HG02852 (cell line): ENCODE measurements at regions not wholly inside any gene's neighbourhood (a gene's known extent, or its start where the extent isn't known, plus 50 kb on each side); places are given as distances from the start of the nearest gene placed in this dataset.
"Not testable (repeated sequence)": the region's sequence is repeated elsewhere in the genome, so short reads cannot be mapped to it uniquely, and the experiment has no call there.

Experiments
- ATAC-seq: cut with Tn5 transposase; IDR thresholded peaks from one replicate; pipeline ENCODE4 v1.9.1; 2021; ENCODE audit warnings: mild to moderate bottlenecking, moderate library complexity; ENCODE audit not compliant: unreplicated experiment

DNA sequence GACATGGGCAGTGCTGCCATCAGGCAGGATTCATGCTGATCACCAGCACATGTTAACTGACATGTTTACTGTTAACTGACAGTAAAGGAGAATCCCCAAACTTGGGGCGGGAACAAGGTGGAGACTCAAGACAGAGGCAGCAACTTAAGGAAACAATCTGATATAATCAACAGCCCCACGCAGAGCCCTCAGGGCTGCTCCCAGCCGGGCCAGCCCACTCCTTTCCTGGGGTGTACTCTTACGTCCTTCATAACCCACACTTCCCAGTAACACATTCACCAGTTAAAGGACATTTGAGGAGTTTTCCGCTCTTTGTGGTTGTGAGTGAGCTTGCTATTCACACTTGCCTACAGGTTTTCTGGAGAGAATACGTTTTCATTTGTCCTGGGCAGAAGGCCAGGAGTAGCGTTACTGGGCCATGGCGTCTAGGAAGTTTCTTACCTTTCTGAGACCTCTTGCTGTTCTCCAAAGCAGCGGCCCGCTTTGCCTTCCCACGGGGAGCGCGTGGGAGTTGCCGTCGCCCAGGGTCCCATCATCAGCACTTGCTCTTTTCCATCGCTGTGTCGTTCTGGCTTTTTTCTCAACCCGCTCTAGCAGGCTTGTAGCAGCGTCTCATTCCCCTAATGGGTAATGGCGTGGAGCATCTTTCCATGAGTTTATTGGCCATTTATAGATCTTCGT is 56.4 kb downstream of the FOXF2 start:
- ATAC-seq = no peak

DNA sequence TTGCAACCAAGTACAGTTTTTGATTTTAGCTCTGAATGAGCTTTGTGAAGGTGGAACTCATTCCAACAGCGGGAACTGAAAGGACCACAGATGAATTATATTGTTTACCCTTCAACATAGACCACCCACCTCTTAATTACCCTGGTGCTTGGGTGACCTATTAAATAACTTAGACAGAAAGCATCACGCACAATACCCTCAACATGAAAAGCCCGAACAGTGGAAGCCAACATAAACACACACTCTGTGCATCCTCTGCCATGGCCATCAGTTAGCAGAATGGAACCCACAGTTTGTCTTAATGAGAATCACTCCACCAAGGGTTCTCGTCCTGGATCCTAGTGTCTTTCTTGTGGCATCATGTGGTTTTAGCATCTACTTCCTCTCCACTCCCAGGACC is 60.5 kb downstream of the FOXF2 start:
- no peak for ATAC-seq

DNA sequence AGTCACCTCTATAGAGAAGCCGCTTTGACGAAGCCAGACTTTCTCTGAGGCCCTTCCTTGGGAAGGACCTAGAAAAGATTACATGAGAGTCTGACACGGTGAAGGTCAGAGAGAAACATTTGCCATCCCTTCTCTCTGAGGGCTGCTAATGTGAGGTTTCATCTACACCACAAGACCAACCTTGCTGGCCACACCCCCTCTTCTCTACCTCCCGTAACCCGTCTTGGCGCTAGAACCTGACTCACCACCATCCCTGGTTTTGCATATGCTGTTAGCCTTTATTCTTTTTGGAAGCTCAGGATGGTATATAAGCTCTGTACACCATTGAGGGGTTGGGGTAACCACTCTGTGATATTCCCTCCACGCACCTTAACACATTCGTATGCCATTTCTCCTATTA is 63.6 kb downstream of the FOXF2 start:
- no peak for ATAC-seq

DNA sequence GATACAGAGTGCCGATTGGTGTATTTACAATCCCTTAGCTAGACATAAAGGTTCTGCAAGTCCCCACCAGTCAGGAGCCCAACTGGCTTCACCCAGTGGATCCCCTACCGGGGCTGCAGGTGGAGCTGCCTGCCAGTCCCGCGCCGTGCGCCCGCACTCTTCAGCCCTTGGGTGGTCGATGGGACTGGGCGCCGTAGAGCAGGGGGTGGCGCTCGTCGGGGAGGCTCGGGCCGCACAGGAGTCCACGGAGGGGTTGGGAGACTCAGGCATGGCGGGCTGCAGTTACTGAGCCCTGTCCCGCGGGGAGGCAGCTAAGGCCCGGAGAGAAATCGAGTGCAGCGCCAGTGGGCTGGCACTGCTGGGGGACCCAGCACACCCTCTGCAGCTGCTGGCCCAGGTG is 67.4 kb downstream of the FOXF2 start:
- ATAC-seq = not testable (repeated sequence)

DNA sequence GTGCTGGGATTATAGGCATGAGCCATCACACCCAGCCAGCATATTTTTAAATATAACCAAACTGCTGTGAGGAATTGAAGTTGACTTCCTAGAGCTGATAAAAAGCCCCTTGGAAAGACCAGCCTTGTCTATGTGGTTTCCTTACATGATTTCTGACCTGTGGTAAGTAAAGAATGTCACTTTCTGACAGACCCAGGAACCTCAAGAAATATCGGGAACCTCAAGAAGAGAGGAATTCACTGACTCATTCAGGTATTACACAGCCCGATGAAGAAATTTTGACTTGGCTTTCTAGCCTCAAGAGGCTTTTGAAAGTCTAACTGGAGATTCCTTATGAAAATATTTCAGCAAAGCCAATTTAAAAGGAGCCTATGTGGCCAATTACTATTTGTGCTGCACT is 71.8 kb downstream of the FOXF2 start:
- no peak for ATAC-seq

DNA sequence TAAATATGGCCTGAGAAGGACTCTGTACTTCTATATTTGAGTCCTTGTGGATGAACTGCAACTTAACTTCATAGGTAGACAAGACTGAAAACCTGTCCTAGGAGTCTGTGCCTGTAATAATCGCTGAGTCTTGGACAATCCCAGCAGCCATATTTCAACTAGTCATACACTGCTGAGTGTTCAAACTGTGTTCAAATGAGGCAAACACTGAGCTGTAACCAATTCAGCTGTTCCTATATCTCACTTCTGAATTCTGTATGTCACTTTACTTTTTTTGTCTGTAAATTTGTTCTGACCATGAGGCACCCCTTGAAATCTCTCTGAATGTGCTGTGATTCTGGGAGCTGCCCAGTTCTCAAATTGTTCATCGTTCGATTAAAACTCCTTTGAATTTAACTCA is 72.4 kb downstream of the FOXF2 start:
- no peak for ATAC-seq

DNA sequence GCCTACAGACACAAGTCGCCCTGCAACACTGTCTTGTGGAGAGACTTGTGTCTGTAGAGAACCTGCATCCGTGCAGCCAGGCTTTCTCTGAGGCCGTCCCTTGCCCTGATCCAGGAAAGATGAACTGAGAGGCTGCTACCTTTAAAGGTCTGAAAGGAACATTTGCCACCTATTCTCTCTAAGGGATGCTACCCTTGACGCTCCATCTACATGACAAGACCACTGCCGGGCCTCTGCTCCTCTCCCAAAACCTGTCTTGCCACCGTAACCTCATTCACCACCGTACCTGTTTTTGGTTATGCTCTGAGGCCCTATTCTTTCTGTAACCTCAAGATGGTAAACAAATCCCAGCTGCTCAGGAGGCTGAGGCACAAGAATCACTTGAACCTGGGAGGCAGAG is 73.9 kb downstream of the FOXF2 start:
- ATAC-seq = no peak

DNA sequence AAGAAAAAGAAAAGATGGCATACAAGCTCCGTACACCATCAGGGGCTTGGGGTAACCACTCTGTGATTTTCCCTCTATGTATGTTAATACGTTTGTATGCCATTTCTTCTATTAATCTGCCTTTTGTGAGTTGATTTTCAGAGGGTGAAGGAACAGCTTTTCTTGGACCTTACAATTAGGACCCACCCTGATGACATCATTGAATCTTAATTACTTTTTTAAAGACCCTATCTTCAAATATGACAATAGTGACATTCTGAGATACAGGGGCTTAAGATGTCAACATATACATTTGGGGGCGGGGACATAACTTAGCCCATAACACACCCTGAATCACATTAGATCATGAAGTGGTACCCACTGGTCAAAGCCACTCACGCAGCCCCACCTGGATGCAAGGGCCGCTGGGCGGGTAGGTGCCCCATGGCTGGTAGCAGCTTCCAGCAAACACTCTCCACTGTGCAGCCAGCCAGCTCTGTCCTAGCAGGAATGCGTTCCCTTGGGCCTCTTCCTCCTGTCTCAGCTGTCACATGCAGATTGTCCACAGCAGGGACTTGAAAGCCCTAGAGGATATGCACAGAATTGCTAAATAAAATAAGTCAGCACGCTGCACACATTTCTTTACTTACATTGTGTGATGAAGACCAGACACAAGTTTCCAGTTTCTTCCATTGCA is 74.5 kb downstream of the FOXF2 start:
- no peak for ATAC-seq

DNA sequence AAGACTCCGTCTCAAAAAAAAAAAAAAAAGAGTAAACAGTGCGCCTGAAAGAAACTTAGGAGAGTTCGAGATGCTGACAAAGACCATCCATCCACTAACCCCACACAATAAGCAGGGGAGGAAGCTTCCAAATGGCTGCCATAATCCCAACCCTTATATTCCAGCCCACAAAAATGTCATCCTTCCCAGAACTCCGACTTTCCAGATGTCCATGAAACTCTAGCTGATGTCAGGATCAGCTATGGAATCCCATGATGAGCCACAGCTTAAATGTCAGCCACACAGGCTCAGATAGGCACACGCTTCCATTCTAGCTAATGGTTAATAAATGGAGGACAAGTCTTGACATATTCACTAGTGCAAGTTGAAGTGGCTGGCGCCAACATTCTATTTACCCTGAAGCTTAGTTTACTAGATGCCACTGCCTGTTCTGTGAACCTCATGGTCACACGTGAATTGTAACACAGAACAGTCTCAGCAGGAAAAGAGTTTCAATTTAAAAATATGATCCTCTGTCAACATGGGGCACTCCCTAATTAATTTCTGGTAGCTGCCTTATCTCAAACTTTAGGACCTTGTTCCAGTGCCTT is 75.5 kb downstream of the FOXF2 start:
- ATAC-seq = no peak

DNA sequence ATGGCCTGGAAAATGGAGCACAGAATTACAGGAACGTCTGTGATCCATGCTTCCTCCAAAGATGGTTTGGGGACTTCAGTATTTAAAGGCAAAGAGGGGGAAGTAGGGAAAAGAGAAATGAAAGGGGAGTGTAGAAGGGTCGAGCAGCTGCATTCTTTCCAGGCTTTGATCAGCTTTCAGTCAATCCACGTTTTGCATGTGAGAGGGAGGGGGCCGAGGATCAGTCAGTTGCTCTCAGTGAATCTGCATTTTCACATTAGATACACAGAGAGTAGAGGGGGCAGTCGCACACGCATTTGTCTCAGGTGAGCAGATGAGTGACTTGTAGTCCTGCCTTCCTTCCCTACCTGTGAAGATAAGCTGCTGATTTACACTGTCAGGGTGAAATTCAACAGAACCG is 78.8 kb downstream of the FOXF2 start:
- ATAC-seq = no peak

DNA sequence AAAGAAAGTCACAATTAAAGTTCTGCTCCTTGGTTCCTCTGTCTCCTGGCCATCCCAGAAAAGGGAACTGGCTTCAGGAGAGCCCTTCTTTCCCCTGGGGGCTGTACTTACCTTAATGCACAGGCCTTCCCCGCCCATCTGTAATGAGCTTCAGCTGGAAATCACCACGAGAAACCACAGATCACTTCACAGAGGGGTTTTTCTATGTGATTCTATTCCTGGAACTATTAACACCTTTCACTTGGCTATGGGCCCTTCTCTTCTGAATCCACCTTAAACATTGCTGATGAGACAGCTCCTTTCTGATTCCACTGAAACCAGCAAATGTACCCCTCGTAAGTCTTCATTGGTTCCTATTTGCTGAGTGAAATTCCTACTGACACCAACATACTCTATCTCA is 80.7 kb downstream of the FOXF2 start:
- no peak for ATAC-seq

DNA sequence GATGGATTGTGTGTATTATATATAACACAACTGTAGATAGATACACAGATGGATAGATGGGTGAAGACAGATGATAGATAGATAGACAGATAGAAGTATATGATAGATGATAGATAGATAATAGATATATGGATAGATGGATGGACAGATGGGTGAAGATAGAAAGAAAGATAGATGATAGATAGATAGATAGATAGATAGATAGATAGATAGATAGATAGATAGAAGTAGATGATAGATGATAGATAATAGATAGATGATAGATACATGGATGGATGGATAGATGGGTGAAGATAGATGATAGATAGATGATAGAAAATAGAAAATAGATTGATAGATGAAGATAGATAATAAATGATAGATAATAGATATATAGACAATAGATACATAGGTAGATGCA is 83.3 kb downstream of the FOXF2 start:
- no peak for ATAC-seq

DNA sequence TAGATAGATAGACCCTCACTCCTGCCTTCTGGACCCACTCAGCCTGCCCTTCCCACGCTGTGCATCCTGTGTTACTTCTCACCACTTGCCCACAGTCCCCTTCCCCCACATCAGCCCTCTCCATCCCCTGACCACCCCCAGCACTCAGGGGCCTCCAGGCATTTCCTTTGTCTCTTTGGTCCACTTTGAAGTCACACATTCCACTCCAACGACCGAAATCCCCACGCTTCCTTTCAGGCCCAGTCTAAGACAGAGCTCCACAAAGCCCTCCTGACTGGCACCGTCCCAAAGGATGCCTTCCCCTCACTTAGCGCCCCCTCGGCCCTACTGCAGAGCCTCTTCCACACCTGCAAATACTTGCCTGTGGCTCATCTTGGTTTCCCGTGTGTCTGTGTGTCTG is 83.8 kb downstream of the FOXF2 start:
- ATAC-seq = no peak

DNA sequence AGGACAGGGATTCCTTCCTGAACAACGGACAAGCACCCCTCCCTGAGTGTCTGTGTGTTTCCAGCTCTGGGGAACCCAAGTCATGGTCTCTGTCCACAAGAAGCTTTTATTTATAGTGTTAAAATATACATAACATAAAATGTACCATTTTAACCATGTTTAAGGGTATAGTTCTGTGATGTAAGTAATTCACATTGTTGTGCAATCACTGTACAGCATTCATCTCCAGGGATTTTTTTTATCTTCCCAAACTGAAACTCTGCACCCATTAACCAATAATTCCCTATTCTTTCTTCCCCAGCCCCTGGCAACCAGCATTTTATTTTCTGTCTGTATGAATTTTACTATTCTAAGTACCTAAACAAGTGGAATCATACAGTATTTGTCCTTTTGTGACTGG is 84.2 kb downstream of the FOXF2 start:
- no peak for ATAC-seq

DNA sequence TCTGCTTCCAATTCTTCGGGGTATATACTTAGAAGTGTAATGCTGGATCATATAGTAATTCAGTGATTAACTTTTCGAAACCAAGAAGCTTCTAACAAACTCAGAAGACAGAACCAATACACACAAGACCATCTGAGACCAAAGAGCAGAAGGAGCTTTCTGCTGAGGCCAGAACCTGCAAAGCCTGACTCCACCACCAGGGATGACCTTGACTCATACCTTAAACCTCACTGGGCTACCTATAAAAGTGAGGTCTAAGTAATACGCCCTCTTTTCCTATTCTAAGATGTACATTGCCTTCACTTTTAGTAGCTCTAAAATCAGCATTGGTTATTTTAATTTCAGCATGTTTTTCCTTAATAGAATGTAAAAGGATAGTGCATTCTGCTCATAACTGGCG is 84.8 kb downstream of the FOXF2 start:
- no peak for ATAC-seq

DNA sequence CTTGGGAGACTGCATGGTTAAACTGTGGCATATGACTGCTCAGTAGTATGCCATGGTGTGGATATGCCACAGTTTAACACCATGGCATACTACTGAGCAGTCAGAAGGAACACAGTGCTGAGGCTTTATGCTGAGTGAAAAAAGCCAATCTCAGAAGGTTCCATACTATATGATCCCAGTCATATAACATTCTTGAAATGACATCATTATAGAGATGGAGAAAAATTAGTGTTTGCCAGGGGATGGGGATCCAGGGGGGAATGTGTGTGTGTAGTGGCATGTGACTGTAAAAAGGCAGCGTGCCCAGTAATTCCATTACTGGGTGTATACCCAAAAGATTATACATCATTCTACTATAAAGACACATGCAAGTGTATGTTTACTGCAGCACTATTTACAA is 85.8 kb downstream of the FOXF2 start:
- ATAC-seq = no peak

DNA sequence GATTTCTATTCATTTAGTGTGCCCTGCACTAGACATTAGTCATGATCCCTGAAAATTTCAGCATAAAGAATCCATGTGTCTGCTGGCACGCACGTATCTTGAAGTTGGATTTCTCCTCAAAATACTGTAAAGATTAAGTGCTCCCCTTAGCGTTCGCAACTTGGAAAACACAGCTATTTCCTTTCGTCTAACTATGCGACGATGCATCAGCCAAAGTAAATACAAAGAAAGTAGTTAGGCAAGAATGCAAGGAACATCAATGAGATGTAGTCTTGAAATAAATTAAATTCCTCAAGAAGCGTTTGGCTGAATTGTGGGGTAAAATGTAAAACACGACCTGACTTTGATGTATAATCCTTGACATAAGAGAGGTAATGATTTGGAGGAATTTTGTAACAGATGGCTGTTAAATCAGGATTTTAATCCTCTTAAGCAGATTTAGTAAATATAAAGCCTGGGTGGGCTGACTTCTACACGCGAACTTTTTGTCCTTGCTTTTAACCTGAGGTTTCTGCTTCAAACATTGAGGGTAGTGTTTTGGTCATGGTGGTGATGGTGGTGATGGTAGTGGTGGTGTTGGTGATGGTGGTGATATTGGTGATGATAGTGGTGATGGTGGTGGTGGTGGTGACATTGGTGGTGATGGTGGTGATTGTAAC is 88.2 kb downstream of the FOXF2 start:
- no peak for ATAC-seq

DNA sequence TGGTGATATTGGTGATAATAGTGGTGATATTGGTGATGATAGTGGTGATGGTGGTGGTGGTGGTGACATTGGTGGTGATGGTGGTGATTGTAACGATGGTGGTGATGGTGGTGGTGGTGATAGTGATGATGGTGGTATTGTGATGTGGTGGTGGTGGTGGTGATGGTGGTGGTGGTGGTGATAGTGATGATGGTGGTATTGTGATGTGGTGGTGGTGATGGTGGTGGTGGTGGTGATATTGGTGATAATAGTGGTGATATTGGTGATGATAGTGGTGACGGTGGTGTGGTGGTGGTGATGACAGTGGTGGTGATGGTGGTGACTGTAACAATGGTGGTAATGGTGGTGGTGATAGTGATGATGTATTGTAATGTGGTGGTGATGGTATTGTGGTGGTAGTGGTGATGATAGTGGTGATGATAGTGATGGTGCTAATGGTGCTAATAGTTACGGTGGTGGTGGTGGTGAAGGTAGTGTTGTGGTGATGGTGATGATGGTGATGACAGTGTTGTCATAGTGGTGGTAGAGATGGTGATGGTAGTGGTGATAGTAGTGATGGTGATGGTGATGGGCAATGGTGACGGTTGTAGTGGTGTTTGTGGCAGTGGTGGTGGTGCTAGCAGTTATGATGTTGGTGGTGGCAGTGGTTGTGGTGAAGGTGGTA is 88.9 kb downstream of the FOXF2 start:
- ATAC-seq = not testable (repeated sequence)

DNA sequence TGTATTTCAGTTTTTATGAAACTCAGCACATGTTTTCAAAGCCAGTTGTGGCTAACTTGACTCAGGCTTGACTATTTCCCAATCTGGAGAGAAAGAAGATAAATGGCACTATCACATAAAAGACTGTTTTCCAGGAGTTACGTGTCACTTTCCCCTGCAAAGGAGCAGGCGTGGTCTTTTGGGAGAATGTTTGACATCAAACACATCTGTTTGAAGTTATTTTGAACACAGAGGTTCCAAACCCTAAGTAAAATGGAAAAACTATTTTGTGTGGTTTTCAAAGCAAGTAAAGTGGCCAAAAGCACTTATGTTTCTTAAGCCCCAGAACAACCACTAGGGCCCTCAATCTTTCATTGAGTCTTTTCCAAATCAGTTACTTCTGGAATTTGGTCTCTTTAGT is 89.7 kb downstream of the FOXF2 start:
- no peak for ATAC-seq

DNA sequence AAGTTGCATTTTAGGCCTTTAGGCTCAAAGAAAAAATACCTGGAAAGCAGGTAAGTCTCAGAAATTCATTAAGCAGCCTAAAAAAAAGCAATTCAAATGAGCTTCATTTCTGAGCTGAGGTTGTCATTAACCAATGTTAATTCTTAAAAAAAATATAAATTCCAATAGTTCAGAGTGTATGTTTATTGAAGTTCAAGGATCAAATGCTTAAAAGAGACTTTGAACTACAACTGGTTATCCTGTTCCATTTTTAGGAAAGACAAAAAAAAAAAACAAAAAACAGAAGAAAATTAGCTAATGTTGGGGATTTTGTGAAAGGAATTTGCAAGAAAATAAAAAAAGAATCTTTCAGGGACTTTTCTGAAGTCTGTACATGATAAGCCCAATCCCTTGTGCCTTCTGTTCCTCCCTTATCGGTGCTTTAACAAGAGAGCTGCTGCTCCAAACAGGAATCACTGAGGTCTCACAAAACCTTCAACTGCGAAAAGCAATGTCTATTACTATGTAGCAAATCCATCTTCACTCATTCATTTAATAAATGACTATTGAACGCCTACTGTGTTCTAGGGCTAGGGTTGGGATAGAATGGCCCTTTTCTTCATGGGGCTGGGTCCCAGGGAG is 90.3 kb downstream of the FOXF2 start:
- ATAC-seq = no peak

DNA sequence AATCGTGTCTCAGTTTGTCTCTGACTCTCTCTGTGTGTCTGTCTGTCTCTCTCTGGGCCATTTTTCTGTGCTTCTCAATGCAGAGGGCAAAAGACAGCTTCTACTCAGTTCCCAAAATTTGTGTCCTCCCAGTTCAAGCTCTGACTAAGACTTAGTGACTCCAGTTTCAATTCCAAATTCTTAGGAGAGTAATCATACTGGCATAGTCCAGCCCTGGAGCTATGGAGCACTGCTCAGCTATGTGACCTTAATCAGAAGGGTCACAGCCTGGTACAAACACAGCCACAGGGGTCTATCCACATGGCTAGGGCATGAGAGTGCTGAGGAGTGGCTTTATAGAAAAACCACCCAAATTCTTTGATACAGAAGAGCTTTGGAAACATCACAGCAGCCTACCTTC is 91.9 kb downstream of the FOXF2 start:
- ATAC-seq = no peak
